DND-41 (cell line): ENCODE measurements at regions not wholly inside any gene's neighbourhood (a gene's known extent, or its start where the extent isn't known, plus 50 kb on each side); places are given as distances from the start of the nearest gene placed in this dataset.

Experiments used
- CTCF ChIP-seq: IDR thresholded peaks from 2 replicates; pipeline ENCODE4 v1.5.1; 2012; ENCODE audit warnings: borderline replicate concordance, low read length, moderate library complexity, mild to moderate bottlenecking; ENCODE audit not compliant: poor library complexity, severe bottlenecking; ENCODE audit errors: extremely low read depth
- EZH2 ChIP-seq: IDR thresholded peaks from 3 replicates; pipeline ENCODE4 v1.6.1; 2012; ENCODE audit warnings: borderline replicate concordance, low read depth, mild to moderate bottlenecking, moderate library complexity, low read length, inconsistent platforms; ENCODE audit not compliant: severe bottlenecking

DNA sequence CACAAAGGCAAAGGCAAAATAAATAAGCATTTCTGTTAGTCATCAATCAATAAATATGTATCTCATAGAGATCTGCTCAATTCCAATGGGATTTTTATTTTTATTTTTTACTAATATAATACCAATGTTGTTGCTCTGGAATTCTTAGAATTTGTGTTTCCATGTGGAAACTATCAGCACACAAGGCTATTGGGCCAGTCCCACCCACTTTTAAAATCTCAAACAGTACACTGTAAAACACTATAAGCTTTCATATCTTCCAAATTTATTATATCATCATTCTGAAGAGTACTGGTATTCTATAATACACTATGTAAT, 563.8 kb upstream of the MARCKS start:
- TF ChIP-seq CTCF (no peak), EZH2 (no peak)
